Mammary epithelial cell (primary cell): ENCODE measurements at regions not wholly inside any gene's neighbourhood (a gene's known extent, or its start where the extent isn't known, plus 50 kb on each side); places are given as distances from the start of the nearest gene placed in this dataset.

Experiments used
- CTCF ChIP-seq, 2 donors: IDR thresholded peaks in 1 of 2; conservative IDR thresholded peaks in 1 of 2; 2 replicates each; pipeline ENCODE4 v1.5.1; 2011 to 2012; ENCODE audit warnings: inconsistent platforms in 2 of 2, low read length in 2 of 2, mild to moderate bottlenecking in 2 of 2, control low read depth in 1 of 2, low read depth in 1 of 2; ENCODE audit not compliant: insufficient read depth in 1 of 2; ENCODE audit errors: extremely low read depth in 1 of 2
- EZH2 ChIP-seq: IDR thresholded peaks from 2 replicates; pipeline ENCODE4 v1.6.1; 2012; ENCODE audit warnings: low read length, inconsistent platforms, borderline replicate concordance

- no peak for TF ChIP-seq CTCF (conservative IDR thresholded peaks at IDR 0.05 in 1 of 2, IDR thresholded peaks at IDR 0.05 in 1 of 2; ENCODE audit: extremely low read depth in 1 of 2, insufficient read depth in 1 of 2, low read depth in 1 of 2, low read length in 2 of 2)
- no peak for TF ChIP-seq EZH2
Observed at GRCh38 chr1:184836141-184836540, 81.5 kb upstream of the EDEM3 start.
